Kidney epithelial cell (primary cell): ENCODE measurements at regions not wholly inside any gene's neighbourhood (a gene's known extent, or its start where the extent isn't known, plus 50 kb on each side); places are given as distances from the start of the nearest gene placed in this dataset.

ENCODE experiments used
- DNase-seq: peaks from one replicate; pipeline ENCODE4 v3.0.0-alpha.2; 2010; ENCODE audit warnings: low read depth
- H3K27me3 ChIP-seq: 2 replicates; pipeline ENCODE4 v1.6.0; 2011; ENCODE audit warnings: low read length; ENCODE audit not compliant: control insufficient read depth, insufficient read depth
- H3K36me3 ChIP-seq: 2 replicates; pipeline ENCODE4 v1.5.1; 2011; ENCODE audit warnings: low read length; ENCODE audit not compliant: control insufficient read depth, insufficient read depth
- H3K4me3 ChIP-seq: 2 replicates; pipeline ENCODE4 v1.5.1; 2011; ENCODE audit warnings: low read depth, mild to moderate bottlenecking, control low read depth, low read length
- TF ChIP-seq, protein P1 (sequence below): IDR thresholded peaks from 2 replicates; pipeline ENCODE4 v1.5.1; 2011; ENCODE audit warnings: mild to moderate bottlenecking, moderate library complexity, low read length, control low read depth, inconsistent platforms; ENCODE audit not compliant: insufficient read depth, poor library complexity, severe bottlenecking

DNA sequence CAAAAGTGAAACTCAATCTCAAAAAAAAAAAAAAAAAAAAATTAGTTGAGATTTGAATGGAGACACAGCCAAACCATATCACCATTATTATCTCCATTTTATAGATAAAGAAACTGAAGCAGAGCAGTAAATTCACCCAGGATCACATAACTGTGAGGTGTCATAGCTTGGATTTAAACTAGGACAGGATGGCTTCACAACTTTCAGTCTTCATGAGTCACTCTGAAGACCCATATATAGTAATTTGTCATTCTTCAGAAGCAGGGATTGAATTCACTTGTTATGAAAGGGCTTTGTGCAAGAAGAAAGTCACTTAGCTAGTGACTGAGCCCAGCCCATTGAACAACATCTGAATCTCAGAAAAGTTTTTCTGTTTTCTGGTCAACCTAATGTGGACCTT, 60.5 kb upstream of the LRIG1 start:
- no peak for DNase-seq
- TF ChIP-seq, protein P1, sequence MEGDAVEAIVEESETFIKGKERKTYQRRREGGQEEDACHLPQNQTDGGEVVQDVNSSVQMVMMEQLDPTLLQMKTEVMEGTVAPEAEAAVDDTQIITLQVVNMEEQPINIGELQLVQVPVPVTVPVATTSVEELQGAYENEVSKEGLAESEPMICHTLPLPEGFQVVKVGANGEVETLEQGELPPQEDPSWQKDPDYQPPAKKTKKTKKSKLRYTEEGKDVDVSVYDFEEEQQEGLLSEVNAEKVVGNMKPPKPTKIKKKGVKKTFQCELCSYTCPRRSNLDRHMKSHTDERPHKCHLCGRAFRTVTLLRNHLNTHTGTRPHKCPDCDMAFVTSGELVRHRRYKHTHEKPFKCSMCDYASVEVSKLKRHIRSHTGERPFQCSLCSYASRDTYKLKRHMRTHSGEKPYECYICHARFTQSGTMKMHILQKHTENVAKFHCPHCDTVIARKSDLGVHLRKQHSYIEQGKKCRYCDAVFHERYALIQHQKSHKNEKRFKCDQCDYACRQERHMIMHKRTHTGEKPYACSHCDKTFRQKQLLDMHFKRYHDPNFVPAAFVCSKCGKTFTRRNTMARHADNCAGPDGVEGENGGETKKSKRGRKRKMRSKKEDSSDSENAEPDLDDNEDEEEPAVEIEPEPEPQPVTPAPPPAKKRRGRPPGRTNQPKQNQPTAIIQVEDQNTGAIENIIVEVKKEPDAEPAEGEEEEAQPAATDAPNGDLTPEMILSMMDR: no peak
- Histone ChIP-seq H3K27me3 (no peaks in the 10 kb centered on the region), H3K4me3 (no peak overlapping the region), H3K36me3 (no peaks in the 10 kb centered on the region)

DNA sequence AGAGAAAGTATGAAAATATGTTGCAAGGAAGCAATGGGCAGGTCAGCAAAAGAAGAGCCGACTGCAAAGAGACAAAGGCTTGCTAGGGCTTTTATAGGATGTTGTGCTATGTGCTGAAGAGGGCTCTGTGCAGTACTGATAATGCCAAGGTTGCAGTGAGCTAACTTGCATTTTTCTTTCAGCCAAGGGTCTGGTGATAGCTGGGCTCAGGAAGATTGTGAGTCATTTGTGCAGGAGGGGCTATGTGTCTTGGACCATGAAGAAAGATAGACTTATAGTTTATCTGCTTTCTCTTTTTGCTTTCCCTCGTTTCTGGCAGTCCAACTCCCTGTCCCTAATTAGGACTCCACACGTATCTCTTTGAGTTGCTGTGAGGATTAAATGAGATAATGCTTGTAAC, 64.5 kb upstream of the LRIG1 start:
- H3K36me3 ChIP-seq: no peaks in the 10 kb centered on the region
- H3K4me3 ChIP-seq: no peak overlapping the region
- TF ChIP-seq, protein P1: no peak
- H3K27me3 ChIP-seq: no peaks in the 10 kb centered on the region
- DNase-seq: no peak

DNA sequence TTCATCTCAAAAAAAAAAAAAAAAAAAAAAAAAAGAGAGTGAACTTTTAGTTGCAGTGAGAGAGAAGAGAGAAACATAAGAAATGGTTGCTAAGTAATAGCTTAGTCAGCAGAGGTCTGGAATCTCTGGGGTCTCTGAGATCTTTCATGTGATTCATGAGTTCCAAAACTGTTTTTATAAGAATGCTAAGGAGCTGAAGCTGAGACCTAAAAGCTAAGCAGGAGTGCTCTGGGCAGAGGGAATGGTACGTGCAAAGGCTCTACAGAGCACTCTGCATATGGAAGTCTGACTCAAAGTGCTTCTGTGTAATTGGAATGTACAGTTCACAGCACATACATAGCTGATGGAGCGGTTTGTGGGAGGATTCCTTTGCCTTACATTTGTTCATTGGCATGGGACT, 66.3 kb upstream of the LRIG1 start:
- TF ChIP-seq, protein P1: no peak
- Histone ChIP-seq H3K27me3 (no peaks in the 10 kb centered on the region), H3K36me3 (no peaks in the 10 kb centered on the region), H3K4me3 (no peak overlapping the region)
- DNase-seq: peak; percentile 16

DNA sequence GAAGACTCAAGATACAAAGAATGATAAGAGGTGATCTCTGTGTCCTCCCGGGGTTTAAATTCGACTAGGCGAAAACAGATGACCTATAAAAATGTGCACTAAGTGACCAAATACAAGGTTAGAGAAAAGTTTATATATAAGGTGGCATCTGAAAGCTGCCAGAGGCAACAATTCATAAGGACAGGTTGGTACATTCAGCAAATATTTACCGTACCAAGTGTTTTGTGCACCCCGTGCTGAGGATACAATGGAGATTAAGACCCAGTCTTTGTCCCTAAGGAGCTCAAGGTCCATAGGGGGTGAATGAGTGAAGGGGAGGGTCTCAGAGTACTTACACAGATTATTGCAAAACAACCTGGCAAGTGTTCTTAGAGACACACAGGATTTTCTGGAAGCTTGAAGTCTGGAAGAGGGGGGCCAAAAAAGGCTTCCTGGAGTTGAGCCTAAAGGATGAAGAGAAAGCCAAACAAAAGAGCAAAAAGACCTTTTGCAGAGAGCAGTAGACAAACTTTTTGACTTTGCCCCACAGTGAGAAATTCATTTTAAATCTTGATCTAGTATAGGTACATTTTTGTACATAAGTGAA, 71.4 kb upstream of the LRIG1 start:
- H3K4me3 ChIP-seq: no peak overlapping the region
- H3K27me3 ChIP-seq: no peaks in the 10 kb centered on the region
- no peak for DNase-seq
- H3K36me3 ChIP-seq: no peaks in the 10 kb centered on the region
- TF ChIP-seq, protein P1: no peak

DNA sequence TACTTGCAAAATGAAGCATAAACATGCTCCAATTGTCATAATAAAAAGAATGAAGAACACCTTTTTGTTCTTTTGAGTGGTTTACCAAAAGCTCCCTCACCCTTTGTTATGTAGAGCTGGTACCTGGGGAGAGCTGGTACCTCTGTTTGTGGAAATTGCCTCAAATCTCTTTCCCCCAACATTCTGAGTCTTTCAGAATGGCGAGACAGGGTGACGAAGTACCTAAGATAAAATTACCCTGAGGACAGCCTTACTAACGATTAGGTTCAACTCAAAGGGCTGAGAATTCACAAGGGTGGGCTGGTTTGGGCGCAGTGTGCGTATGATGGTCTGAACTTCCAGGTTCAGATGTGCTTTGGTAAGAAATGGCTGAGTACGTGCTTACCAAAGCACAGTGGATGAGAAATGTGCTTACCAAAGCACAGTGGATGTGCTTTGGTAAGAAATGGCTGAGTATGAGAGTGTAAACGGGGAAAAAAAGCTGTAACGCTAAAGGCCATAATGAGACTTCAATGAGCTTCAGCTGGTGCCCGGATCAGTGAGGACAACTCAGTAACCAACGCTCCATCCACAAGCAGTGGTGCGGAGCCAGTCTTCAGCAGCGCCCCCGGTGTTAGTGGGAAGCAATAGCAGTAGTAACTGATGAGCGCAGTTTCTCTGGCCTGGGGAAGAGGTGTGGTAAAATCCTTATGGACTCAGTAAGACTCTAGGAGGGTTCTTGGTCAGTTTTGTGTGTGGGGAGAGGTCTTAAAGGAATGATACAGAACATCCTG, 72.3 kb upstream of the LRIG1 start:
- no peak overlapping the region for H3K4me3 ChIP-seq
- no peak for DNase-seq
- no peaks in the 10 kb centered on the region for H3K36me3 ChIP-seq
- TF ChIP-seq, protein P1: peak; percentile 41
- H3K27me3 ChIP-seq: no peaks in the 10 kb centered on the region
